GM18498 (cell line): ENCODE measurements at regions not wholly inside any gene's neighbourhood (a gene's known extent, or its start where the extent isn't known, plus 50 kb on each side); places are given as distances from the start of the nearest gene placed in this dataset.

ENCODE experiments used
- ATAC-seq: cut with Tn5 transposase; IDR thresholded peaks from one replicate; pipeline ENCODE4 v1.9.1; 2021; ENCODE audit warnings: mild to moderate bottlenecking, moderate library complexity; ENCODE audit not compliant: unreplicated experiment

- no peak for ATAC-seq
These were observed 183.6 kb downstream of the PLPP3 start for GRCh38 chr1:56395776-56396175.

GRCh38 chr1:56394298-56394697 lies 185.1 kb downstream of the PLPP3 start:
- ATAC-seq = no peak

GRCh38 chr1:56390934-56391731 lies 188.2 kb downstream of the PLPP3 start:
- no peak for ATAC-seq

- no peak for ATAC-seq
These were observed 189.0 kb downstream of the PLPP3 start for GRCh38 chr1:56390232-56390867.

GRCh38 chr1:56389813-56390212 lies 189.6 kb downstream of the PLPP3 start:
- no peak for ATAC-seq

GRCh38 chr1:56387071-56387740 lies 192.2 kb downstream of the PLPP3 start:
- ATAC-seq = no peak

- no peak for ATAC-seq
These were observed 194.0 kb downstream of the PLPP3 start for GRCh38 chr1:56385314-56385713.

- ATAC-seq = no peak
These were observed 196.4 kb downstream of the PLPP3 start for GRCh38 chr1:56382929-56383328.

- no peak for ATAC-seq
These were observed 198.8 kb downstream of the PLPP3 start for GRCh38 chr1:56380531-56380930.

- no peak for ATAC-seq
These were observed 200.9 kb downstream of the PLPP3 start for GRCh38 chr1:56378341-56379070.

GRCh38 chr1:56377431-56377830 lies 201.9 kb downstream of the PLPP3 start:
- ATAC-seq = no peak

GRCh38 chr1:56376188-56376984 lies 203.0 kb downstream of the PLPP3 start:
- no peak for ATAC-seq

- no peak for ATAC-seq
These were observed 204.0 kb downstream of the PLPP3 start for GRCh38 chr1:56375326-56375804.

- no peak for ATAC-seq
These were observed 205.1 kb downstream of the PLPP3 start for GRCh38 chr1:56374026-56374974.

GRCh38 chr1:56370513-56370912 lies 208.8 kb downstream of the PLPP3 start:
- no peak for ATAC-seq

GRCh38 chr1:56363007-56363770 lies 216.2 kb downstream of the PLPP3 start:
- ATAC-seq = no peak

GRCh38 chr1:56360021-56360420 lies 219.3 kb downstream of the PLPP3 start:
- no peak for ATAC-seq

- ATAC-seq = no peak
These were observed 220.3 kb downstream of the PLPP3 start for GRCh38 chr1:56359056-56359455.
